ENCODE measurements at regions not wholly inside any gene's neighbourhood (a gene's known extent, or its start where the extent isn't known, plus 50 kb on each side); places are given as distances from the start of the nearest gene placed in this dataset.

- no peak for TF ChIP-seq CTCF (IDR thresholded peaks at IDR 0.05)
- no peak for TF ChIP-seq MAX (IDR thresholded peaks at IDR 0.05; ENCODE audit: low read depth)
- TF ChIP-seq RFX5 (IDR thresholded peaks at IDR 0.05; ENCODE audit: low read length), result no peak
- no peak for TF ChIP-seq POLR2AphosphoS5 (IDR thresholded peaks at IDR 0.05; ENCODE audit: low read depth, low read length)
- TF ChIP-seq IRF3 (IDR thresholded peaks at IDR 0.05; ENCODE audit: low read depth, low read length), result no peak
- TF ChIP-seq TAF1 (IDR thresholded peaks at IDR 0.05; ENCODE audit: borderline replicate concordance, low read depth, low read length), result no peak
- TF ChIP-seq MXI1 (IDR thresholded peaks at IDR 0.05; ENCODE audit: low read depth, low read length), result no peak
- TF ChIP-seq NRF1 (IDR thresholded peaks at IDR 0.05; ENCODE audit: low read depth, low read length), result no peak
- TF ChIP-seq JUND (IDR thresholded peaks at IDR 0.05), result no peak
- no peak for TF ChIP-seq RXRA (IDR thresholded peaks at IDR 0.05; ENCODE audit: borderline replicate concordance, low read depth)
- no peak for TF ChIP-seq USF1 (IDR thresholded peaks at IDR 0.05; ENCODE audit: borderline replicate concordance, low read depth)
- no peak for TF ChIP-seq FOXJ3 (CRISPR knock-in tag; IDR thresholded peaks at IDR 0.05)
- no peak for TF ChIP-seq EZH2phosphoT487 (IDR thresholded peaks at IDR 0.05; ENCODE audit: borderline replicate concordance, low read depth)
- TF ChIP-seq ELF1 (IDR thresholded peaks at IDR 0.05), result no peak
Measured at GRCh38 chr12:33669349-33669748, 229.7 kb upstream of the SYT10 start.
